22Rv1 (cell line): ENCODE measurements at regions not wholly inside any gene's neighbourhood (a gene's known extent, or its start where the extent isn't known, plus 50 kb on each side); places are given as distances from the start of the nearest gene placed in this dataset.

Experiments
- ZFX ChIP-seq: fragments of 450-650 bp; IDR thresholded peaks from 2 replicates; pipeline ENCODE4 v1.6.1; 2017; ENCODE audit warnings: antibody characterized with exemption, borderline replicate concordance
- TF ChIP-seq, protein P1 (sequence below): fragments of 450-650 bp; IDR thresholded peaks from 2 replicates; pipeline ENCODE4 v1.5.1; 2017; ENCODE audit warnings: mild to moderate bottlenecking

DNA sequence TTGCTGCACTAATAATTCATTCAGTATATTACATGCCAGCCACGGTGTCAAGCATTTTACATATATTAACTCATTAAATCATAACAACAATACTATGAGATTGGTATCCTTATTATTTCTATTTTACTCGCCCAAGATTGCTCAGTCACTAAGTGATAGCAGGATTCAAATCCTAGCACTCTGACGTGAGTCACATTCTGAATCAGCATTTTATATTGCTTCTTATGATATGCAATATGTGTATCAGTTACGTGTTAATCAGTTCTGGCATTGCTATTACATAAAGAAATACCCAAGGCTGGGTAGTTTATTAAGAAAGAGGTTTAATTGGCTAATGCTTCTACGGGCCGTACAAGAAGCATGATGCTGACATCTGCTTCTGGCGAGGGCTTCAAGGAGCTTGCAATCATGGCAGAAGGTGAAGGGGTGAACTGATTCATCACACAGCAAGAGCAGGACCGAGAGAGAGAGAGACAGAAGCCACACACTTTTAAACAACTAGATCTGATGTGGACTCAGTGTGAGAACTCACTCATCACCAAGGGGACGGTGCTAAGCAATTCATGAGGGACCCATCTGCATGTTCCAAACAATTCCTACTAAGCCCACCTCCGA lies 166.5 kb upstream of the TMCO5A start:
- TF ChIP-seq, protein P1, sequence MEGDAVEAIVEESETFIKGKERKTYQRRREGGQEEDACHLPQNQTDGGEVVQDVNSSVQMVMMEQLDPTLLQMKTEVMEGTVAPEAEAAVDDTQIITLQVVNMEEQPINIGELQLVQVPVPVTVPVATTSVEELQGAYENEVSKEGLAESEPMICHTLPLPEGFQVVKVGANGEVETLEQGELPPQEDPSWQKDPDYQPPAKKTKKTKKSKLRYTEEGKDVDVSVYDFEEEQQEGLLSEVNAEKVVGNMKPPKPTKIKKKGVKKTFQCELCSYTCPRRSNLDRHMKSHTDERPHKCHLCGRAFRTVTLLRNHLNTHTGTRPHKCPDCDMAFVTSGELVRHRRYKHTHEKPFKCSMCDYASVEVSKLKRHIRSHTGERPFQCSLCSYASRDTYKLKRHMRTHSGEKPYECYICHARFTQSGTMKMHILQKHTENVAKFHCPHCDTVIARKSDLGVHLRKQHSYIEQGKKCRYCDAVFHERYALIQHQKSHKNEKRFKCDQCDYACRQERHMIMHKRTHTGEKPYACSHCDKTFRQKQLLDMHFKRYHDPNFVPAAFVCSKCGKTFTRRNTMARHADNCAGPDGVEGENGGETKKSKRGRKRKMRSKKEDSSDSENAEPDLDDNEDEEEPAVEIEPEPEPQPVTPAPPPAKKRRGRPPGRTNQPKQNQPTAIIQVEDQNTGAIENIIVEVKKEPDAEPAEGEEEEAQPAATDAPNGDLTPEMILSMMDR, result no peak
- no peak for TF ChIP-seq ZFX
